Mucosa of descending colon (tissue), 3 donors: ENCODE measurements at regions not wholly inside any gene's neighbourhood (a gene's known extent, or its start where the extent isn't known, plus 50 kb on each side); places are given as distances from the start of the nearest gene placed in this dataset.

Experiments used
- ATAC-seq: fragments of 200-7000 bp; cut with Tn5 transposase; one replicate; pipeline ENCODE4 v1.9.1; 2020; ENCODE audit warnings: mild to moderate bottlenecking, moderate library complexity
- DNase-seq, 3 donors: peaks; one replicate each; pipeline ENCODE4 v3.0.0-alpha.2; 2020
- H3K36me3 ChIP-seq: fragments of 200-600 bp; one replicate; pipeline ENCODE4 v1.8.0; 2021; ENCODE audit warnings: low read depth, mild to moderate bottlenecking
- H3K4me1 ChIP-seq: fragments of 200-600 bp; one replicate; pipeline ENCODE4 v1.8.0; 2021; ENCODE audit warnings: low read depth, mild to moderate bottlenecking
- H3K4me3 ChIP-seq: fragments of 200-600 bp; one replicate; pipeline ENCODE4 v1.8.0; 2021; ENCODE audit warnings: mild to moderate bottlenecking
- H3K9me3 ChIP-seq: fragments of 200-600 bp; one replicate; pipeline ENCODE4 v1.8.0; 2021; ENCODE audit warnings: mild to moderate bottlenecking
- intact Hi-C, 2 donors: fragments of 100-400 bp; cut with DNase I in 1 of 2; cut with micrococcal nuclease in 1 of 2; formaldehyde crosslinking; loops; one replicate each; pipeline versions ENCODE4 v1.11.0 to v1.11.1; 2022; cut with DNase I, micrococcal nuclease
- TF ChIP-seq, protein P1 (sequence below): fragments of 200-600 bp; IDR thresholded peaks from one replicate; pipeline ENCODE4 v1.8.0; 2022; ENCODE audit warnings: antibody characterized with exemption, mild to moderate bottlenecking
- donor health status: DM: no; HTN: no; CAD: no; lungs with moderate emphysema.
- donor health status: DM: no; HTN: no; CAD: no.
- donor health status: DM: no; HTN: yes; CAD: no.

DNA sequence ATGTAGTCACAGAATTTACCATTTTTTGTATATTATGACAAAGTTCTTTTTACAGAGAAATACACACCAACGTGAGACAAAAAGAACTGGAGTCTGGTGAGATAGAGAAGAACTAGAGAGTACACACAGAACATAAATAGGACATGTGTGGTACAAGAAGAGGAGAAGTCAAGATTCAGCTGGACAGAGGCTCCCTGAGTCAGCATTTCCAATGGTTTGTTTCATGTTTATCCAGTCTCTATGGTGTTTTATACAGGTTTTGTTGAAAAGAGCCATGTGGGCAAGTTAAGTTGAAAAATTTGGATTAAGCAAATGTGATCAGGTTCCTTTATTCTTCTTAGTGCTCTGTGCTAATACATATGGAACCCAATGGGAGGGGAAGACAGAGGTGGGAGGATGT is 105.5 kb upstream of the AKR1E2 start:
- intact Hi-C loops, result no loop called here
- ATAC-seq, result no peak
- H3K36me3 ChIP-seq, result no peaks in the 10 kb centered on the region
- H3K9me3 ChIP-seq, result no peaks in the 10 kb centered on the region
- H3K4me3 ChIP-seq, result no peak overlapping the region
- TF ChIP-seq, protein P1, sequence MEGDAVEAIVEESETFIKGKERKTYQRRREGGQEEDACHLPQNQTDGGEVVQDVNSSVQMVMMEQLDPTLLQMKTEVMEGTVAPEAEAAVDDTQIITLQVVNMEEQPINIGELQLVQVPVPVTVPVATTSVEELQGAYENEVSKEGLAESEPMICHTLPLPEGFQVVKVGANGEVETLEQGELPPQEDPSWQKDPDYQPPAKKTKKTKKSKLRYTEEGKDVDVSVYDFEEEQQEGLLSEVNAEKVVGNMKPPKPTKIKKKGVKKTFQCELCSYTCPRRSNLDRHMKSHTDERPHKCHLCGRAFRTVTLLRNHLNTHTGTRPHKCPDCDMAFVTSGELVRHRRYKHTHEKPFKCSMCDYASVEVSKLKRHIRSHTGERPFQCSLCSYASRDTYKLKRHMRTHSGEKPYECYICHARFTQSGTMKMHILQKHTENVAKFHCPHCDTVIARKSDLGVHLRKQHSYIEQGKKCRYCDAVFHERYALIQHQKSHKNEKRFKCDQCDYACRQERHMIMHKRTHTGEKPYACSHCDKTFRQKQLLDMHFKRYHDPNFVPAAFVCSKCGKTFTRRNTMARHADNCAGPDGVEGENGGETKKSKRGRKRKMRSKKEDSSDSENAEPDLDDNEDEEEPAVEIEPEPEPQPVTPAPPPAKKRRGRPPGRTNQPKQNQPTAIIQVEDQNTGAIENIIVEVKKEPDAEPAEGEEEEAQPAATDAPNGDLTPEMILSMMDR, result no peak
- DNase-seq, result no peak
- no peaks in the 10 kb centered on the region for H3K4me1 ChIP-seq

DNA sequence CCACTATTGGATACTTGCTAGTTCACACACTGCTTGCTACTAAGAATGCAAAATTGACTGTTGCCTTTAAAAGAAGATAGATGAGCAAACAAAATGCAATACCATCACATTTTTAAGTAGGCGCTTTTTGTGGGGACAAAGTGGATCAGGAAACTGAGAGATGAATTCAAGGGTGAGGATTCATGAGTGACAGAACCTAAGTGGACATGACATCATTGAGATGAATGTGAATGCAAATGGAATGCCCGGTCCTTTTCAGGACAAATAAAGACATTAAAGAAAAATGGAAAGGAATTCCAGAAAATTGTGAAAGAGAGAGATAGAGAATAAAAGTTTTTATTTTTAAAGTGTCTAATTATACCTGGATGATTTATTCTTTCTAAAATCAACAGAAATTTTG is 106.3 kb upstream of the AKR1E2 start:
- H3K4me3 ChIP-seq, result no peak overlapping the region
- ATAC-seq (no peak), DNase-seq (no peak)
- no peaks in the 10 kb centered on the region for H3K4me1 ChIP-seq
- intact Hi-C loops, result no loop called here
- TF ChIP-seq, protein P1, result no peak
- no peaks in the 10 kb centered on the region for H3K9me3 ChIP-seq
- no peaks in the 10 kb centered on the region for H3K36me3 ChIP-seq

DNA sequence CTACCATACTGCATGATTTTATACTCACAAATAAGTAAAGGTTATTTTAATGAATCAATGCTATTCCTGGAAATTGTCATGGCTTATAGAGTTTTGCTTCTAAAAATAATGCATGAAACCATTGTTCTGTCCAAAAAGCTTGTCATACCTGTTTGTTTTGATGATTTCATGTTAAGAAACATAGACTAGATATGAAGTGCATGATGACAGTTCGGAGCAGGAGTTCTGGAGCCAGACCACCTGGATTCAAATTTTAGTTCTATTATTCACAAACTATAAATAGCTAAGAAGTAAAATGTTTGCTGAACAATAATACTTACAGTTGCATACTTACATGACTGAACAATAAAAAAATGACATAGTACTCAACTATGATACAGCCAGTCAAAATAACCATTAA is 107.0 kb upstream of the AKR1E2 start:
- DNase-seq, result no peak
- Histone ChIP-seq H3K4me1 (no peaks in the 10 kb centered on the region), H3K9me3 (no peaks in the 10 kb centered on the region), H3K4me3 (no peak overlapping the region), H3K36me3 (no peaks in the 10 kb centered on the region)
- intact Hi-C loops, result no loop called here
- no peak for ATAC-seq
- TF ChIP-seq, protein P1, result no peak

- TF ChIP-seq, protein P1, result no peak
- ATAC-seq, result no peak
Observed at GRCh38 chr10:4718544-4718943, 107.5 kb upstream of the AKR1E2 start.

GRCh38 chr10:4717670-4718069 is 108.3 kb upstream of the AKR1E2 start:
- no peaks in the 10 kb centered on the region for H3K36me3 ChIP-seq
- H3K4me1 ChIP-seq, result no peaks in the 10 kb centered on the region
- no peak overlapping the region for H3K4me3 ChIP-seq
- intact Hi-C loops, result no loop called here
- TF ChIP-seq, protein P1, result no peak
- DNase-seq, result no peak
- no peaks in the 10 kb centered on the region for H3K9me3 ChIP-seq
- no peak for ATAC-seq

More at GRCh38 chr10:4718544-4718943, 107.5 kb upstream of the AKR1E2 start:
- intact Hi-C loops, result no loop called here
- DNase-seq, result no peak
- Histone ChIP-seq H3K4me1 (no peaks in the 10 kb centered on the region), H3K9me3 (no peaks in the 10 kb centered on the region), H3K4me3 (no peak overlapping the region), H3K36me3 (no peaks in the 10 kb centered on the region)

- Histone ChIP-seq H3K36me3 (no peaks in the 10 kb centered on the region), H3K4me3 (no peak overlapping the region), H3K9me3 (no peaks in the 10 kb centered on the region), H3K4me1 (no peaks in the 10 kb centered on the region)
- TF ChIP-seq, protein P1, result no peak
- DNase-seq (no peak), ATAC-seq (peak; percentile 62)
- intact Hi-C loops, result no loop called here
Observed at GRCh38 chr10:4710858-4711257, 115.1 kb upstream of the AKR1E2 start.
